OCI-LY1 (cell line): ENCODE measurements at regions not wholly inside any gene's neighbourhood (a gene's known extent, or its start where the extent isn't known, plus 50 kb on each side); places are given as distances from the start of the nearest gene placed in this dataset.

ENCODE experiments used
- H2AFZ ChIP-seq: fragments of 200-600 bp; sonication (generic), shearing (Covaris generic); 2 replicates; pipeline ENCODE4 v1.6.0; 2014; ENCODE audit warnings: antibody characterized with exemption, mild to moderate bottlenecking, low read length
- H3F3A ChIP-seq: fragments of 200-600 bp; sonication (generic), shearing (Covaris generic); 2 replicates; pipeline ENCODE4 v1.6.0; 2014; ENCODE audit warnings: mild to moderate bottlenecking, antibody characterized with exemption, low read length, moderate library complexity; ENCODE audit not compliant: insufficient read depth
- H3K27ac ChIP-seq: fragments of 200-600 bp; sonication (generic); 2 replicates; pipeline ENCODE4 v1.5.1; 2014; ENCODE audit warnings: low read length, mixed run types, mild to moderate bottlenecking, low read depth; ENCODE audit not compliant: poor library complexity, severe bottlenecking
- H3K27me3 ChIP-seq: fragments of 200-600 bp; sonication (generic); 2 replicates; pipeline ENCODE4 v1.6.0; 2014; ENCODE audit warnings: antibody characterized with exemption, mild to moderate bottlenecking, low read length, moderate library complexity; ENCODE audit not compliant: insufficient read depth
- H3K36me3 ChIP-seq: fragments of 200-600 bp; sonication (generic); 2 replicates; pipeline ENCODE4 v1.6.1; 2014; ENCODE audit warnings: mild to moderate bottlenecking, antibody characterized with exemption, low read length, moderate library complexity, mixed read lengths; ENCODE audit not compliant: insufficient read depth
- H3K4me1 ChIP-seq: fragments of 200-600 bp; sonication (generic); 2 replicates; pipeline ENCODE4 v1.5.1; 2014; ENCODE audit warnings: mild to moderate bottlenecking, low read length, moderate library complexity; ENCODE audit not compliant: insufficient read depth, severe bottlenecking
- H3K4me2 ChIP-seq: fragments of 200-600 bp; sonication (generic), shearing (Covaris generic); 2 replicates; pipeline ENCODE4 v1.6.1; 2014; ENCODE audit warnings: low read length
- H3K4me3 ChIP-seq: fragments of 200-600 bp; sonication (generic); 2 replicates; pipeline ENCODE4 v1.5.1; 2014; ENCODE audit warnings: low read length, low read depth, mild to moderate bottlenecking, mixed read lengths; ENCODE audit not compliant: poor library complexity, severe bottlenecking
- H3K79me2 ChIP-seq: fragments of 200-600 bp; shearing (Covaris generic); 2 replicates; pipeline ENCODE4 v1.6.1; 2016; ENCODE audit warnings: mixed run types, low read length, mixed read lengths; ENCODE audit not compliant: insufficient read depth
- H3K9ac ChIP-seq: fragments of 200-600 bp; sonication (generic), shearing (Covaris generic); 2 replicates; pipeline ENCODE4 v1.6.1; 2014; ENCODE audit warnings: mild to moderate bottlenecking, low read length, mixed read lengths
- H3K9me2 ChIP-seq: fragments of 200-600 bp; sonication (generic), shearing (Covaris generic); 2 replicates; pipeline ENCODE4 v1.6.1; 2014; ENCODE audit warnings: low read depth, mild to moderate bottlenecking, low read length, mixed read lengths
- H3K9me3 ChIP-seq: fragments of 200-600 bp; shearing (Covaris generic); 2 replicates; pipeline ENCODE4 v1.6.1; 2014; ENCODE audit warnings: low read length, mixed read lengths
- H4K20me1 ChIP-seq: fragments of 200-600 bp; sonication (generic), shearing (Covaris generic); 2 replicates; pipeline ENCODE4 v1.6.0; 2016; ENCODE audit warnings: mild to moderate bottlenecking, low read length; ENCODE audit not compliant: insufficient read depth
- EZH2 ChIP-seq: fragments of 200-600 bp; sonication (generic), shearing (Covaris generic); IDR thresholded peaks from 2 replicates; pipeline ENCODE4 v1.8.0; 2017; ENCODE audit warnings: borderline replicate concordance, mixed run types, mild to moderate bottlenecking, antibody characterized with exemption, low read length, moderate library complexity, mixed read lengths
- TF ChIP-seq, protein P1 (sequence below): fragments of 200-600 bp; sonication (generic), shearing (Covaris generic); IDR thresholded peaks from 2 replicates; pipeline ENCODE4 v1.5.1; 2017; ENCODE audit warnings: mild to moderate bottlenecking, antibody characterized with exemption, low read length, moderate library complexity, mixed read lengths

GRCh38 chr2:238714038-238714528 lies 133.8 kb upstream of the TWIST2 start:
- H2AFZ ChIP-seq = no peak overlapping the region
- no peaks in the 10 kb centered on the region for H3K27me3 ChIP-seq
- H3K79me2 ChIP-seq = no peaks in the 10 kb centered on the region
- H3K27ac ChIP-seq = no peak overlapping the region
- no peak overlapping the region for H3K4me2 ChIP-seq
- no peaks in the 10 kb centered on the region for H3K9me3 ChIP-seq
- H3K36me3 ChIP-seq = no peaks in the 10 kb centered on the region
- H3K9ac ChIP-seq = no peak overlapping the region
- no peaks in the 10 kb centered on the region for H3K9me2 ChIP-seq
- no peaks in the 10 kb centered on the region for H3K4me1 ChIP-seq
- H3K4me3 ChIP-seq = no peak overlapping the region
- H4K20me1 ChIP-seq = no peaks in the 10 kb centered on the region
- TF ChIP-seq, protein P1, sequence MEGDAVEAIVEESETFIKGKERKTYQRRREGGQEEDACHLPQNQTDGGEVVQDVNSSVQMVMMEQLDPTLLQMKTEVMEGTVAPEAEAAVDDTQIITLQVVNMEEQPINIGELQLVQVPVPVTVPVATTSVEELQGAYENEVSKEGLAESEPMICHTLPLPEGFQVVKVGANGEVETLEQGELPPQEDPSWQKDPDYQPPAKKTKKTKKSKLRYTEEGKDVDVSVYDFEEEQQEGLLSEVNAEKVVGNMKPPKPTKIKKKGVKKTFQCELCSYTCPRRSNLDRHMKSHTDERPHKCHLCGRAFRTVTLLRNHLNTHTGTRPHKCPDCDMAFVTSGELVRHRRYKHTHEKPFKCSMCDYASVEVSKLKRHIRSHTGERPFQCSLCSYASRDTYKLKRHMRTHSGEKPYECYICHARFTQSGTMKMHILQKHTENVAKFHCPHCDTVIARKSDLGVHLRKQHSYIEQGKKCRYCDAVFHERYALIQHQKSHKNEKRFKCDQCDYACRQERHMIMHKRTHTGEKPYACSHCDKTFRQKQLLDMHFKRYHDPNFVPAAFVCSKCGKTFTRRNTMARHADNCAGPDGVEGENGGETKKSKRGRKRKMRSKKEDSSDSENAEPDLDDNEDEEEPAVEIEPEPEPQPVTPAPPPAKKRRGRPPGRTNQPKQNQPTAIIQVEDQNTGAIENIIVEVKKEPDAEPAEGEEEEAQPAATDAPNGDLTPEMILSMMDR = no peak
- TF ChIP-seq EZH2 = no peak
- no peaks in the 10 kb centered on the region for H3F3A ChIP-seq

- H3K36me3 ChIP-seq = no peaks in the 10 kb centered on the region
- no peaks in the 10 kb centered on the region for H3K27me3 ChIP-seq
- H4K20me1 ChIP-seq = no peaks in the 10 kb centered on the region
- H3K9me2 ChIP-seq = no peaks in the 10 kb centered on the region
- H3K9me3 ChIP-seq = no peaks in the 10 kb centered on the region
- H3K4me1 ChIP-seq = no peaks in the 10 kb centered on the region
- H3K27ac ChIP-seq = no peak overlapping the region
- no peak overlapping the region for H3K4me2 ChIP-seq
- H3K9ac ChIP-seq = no peak overlapping the region
- H2AFZ ChIP-seq = no peak overlapping the region
- no peaks in the 10 kb centered on the region for H3F3A ChIP-seq
- H3K79me2 ChIP-seq = no peaks in the 10 kb centered on the region
- no peak overlapping the region for H3K4me3 ChIP-seq
- TF ChIP-seq, protein P1 = no peak
- no peak for TF ChIP-seq EZH2
These were observed 131.7 kb upstream of the TWIST2 start for GRCh38 chr2:238716171-238716570.

- Histone ChIP-seq H3K27me3 (no peaks in the 10 kb centered on the region), H3K4me1 (no peaks in the 10 kb centered on the region), H3K9ac (no peak overlapping the region), H3K27ac (no peak overlapping the region), H3K79me2 (no peaks in the 10 kb centered on the region), H3F3A (no peaks in the 10 kb centered on the region), H3K9me3 (no peaks in the 10 kb centered on the region), H3K4me3 (no peak overlapping the region), H3K9me2 (no peaks in the 10 kb centered on the region), H3K4me2 (no peak overlapping the region), H3K36me3 (no peaks in the 10 kb centered on the region), H4K20me1 (no peaks in the 10 kb centered on the region), H2AFZ (no peak overlapping the region)
- TF ChIP-seq, protein P1 = no peak
- TF ChIP-seq EZH2 = no peak
These were observed 131.3 kb upstream of the TWIST2 start for GRCh38 chr2:238716585-238716984.
